ENCODE measurements at regions not wholly inside any gene's neighbourhood (a gene's known extent, or its start where the extent isn't known, plus 50 kb on each side); places are given as distances from the start of the nearest gene placed in this dataset.

DNA sequence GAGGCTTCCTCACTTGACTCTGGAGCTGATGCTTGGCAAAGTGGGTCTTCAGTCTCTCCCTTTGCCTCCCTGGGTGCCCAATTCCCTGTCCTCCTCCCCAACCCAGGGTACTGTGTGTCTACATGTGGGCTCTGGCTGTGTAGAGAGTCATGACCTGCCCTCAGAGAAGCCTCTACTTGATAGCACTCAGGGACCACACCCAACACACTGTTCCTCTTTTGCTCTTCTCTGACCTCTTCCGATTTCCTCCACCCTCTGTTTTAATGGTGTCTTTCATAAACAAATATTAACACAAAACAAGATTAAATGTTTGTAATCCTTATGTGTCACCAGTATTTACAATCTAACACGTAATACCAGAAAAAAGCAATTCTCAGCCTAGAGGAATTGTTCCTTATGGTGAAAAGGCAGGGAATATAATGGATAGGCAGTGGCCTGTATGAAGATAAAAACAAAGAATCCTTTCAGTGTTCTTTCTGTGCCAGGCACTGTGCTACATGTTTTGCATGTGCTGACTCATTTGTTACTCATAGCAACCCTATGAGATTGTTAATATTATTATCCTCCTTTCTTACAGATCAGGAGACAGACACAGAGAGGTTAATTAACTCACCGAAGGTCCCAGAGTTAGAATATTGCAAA lies 58.2 kb downstream of the HSD3B1 start:
- H3K36me3 ChIP-seq (ENCODE audit: control insufficient read depth, insufficient read depth, low read length) = no peaks in the 10 kb centered on the region
- H3K9me3 ChIP-seq (ENCODE audit: control insufficient read depth, low read depth, low read length) = no peaks in the 10 kb centered on the region
- 40% methylated on average over 1 of the region's 3 CpGs for WGBS (ENCODE audit: insufficient coverage, low lambda C conversion rate)
- H3K27ac ChIP-seq (ENCODE audit: low read length) = peak overlapping the region; percentile 57
- H3K27me3 ChIP-seq (ENCODE audit: control insufficient read depth, insufficient read depth, low read length) = no peaks in the 10 kb centered on the region
- DNase-seq = peak in 1 of 2 donors; percentile 25
- no peak overlapping the region for H3K4me3 ChIP-seq (ENCODE audit: low read length)
- H3K4me1 ChIP-seq (ENCODE audit: control insufficient read depth, insufficient read depth, low read length) = peaks cover 32% of the 10 kb centered on the region

DNA sequence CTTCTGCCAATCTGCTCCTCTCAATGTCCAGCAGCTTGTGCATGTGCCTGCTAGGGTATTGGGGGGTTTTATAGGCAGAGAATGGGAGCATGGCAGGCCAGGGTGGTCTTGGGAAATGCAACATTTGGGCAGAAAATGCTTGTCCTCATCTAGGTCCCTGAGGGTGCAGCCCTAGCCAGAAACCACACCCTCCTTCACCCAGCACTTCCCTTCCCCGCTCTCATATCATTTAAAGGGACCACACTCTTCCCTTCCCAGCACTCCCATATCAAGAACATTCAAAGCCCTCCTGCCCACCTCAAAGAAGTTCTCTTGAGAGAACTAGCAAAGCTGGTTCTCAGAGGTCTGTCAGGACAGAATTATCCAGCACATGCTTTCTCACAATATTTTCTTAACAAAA lies 62.1 kb downstream of the HSD3B1 start:
- no peak overlapping the region for H3K27ac ChIP-seq (ENCODE audit: low read length)
- DNase-seq = no peak
- peaks cover 14% of the 10 kb centered on the region for H3K4me1 ChIP-seq (ENCODE audit: control insufficient read depth, insufficient read depth, low read length)
- no peaks in the 10 kb centered on the region for H3K9me3 ChIP-seq (ENCODE audit: control insufficient read depth, low read depth, low read length)
- H3K27me3 ChIP-seq (ENCODE audit: control insufficient read depth, insufficient read depth, low read length) = no peaks in the 10 kb centered on the region
- WGBS (ENCODE audit: insufficient coverage, low lambda C conversion rate) = no CpG with 5 or more reads among the region's 1 CpG
- no peaks in the 10 kb centered on the region for H3K36me3 ChIP-seq (ENCODE audit: control insufficient read depth, insufficient read depth, low read length)
- no peak overlapping the region for H3K4me3 ChIP-seq (ENCODE audit: low read length)

All from large intestine (tissue), 3 donors.